G401.6 (cell line): ENCODE measurements at regions not wholly inside any gene's neighbourhood (a gene's known extent, or its start where the extent isn't known, plus 50 kb on each side); places are given as distances from the start of the nearest gene placed in this dataset.

ENCODE experiments used
- FAIRE-seq: peaks from 2 replicates; lab custom pipeline; 2012; peaks lifted over from hg19 to GRCh38; lab: Jason Lieb, UNC

- FAIRE-seq, result no peak
These were observed 263.2 kb downstream of the SEC23A start for GRCh38 chr14:38839694-38840365.

- no peak for FAIRE-seq
These were observed 264.1 kb downstream of the SEC23A start for GRCh38 chr14:38838979-38839323.

- FAIRE-seq, result no peak
These were observed 264.7 kb downstream of the SEC23A start for GRCh38 chr14:38838049-38838978.

GRCh38 chr14:38837343-38838048 lies 265.5 kb downstream of the SEC23A start:
- FAIRE-seq, result no peak

GRCh38 chr14:38836539-38836938 lies 266.5 kb downstream of the SEC23A start:
- no peak for FAIRE-seq

- FAIRE-seq, result no peak
These were observed 267.2 kb downstream of the SEC23A start for GRCh38 chr14:38835874-38836273.

GRCh38 chr14:38828183-38828827 lies 274.7 kb downstream of the SEC23A start:
- no peak for FAIRE-seq

- FAIRE-seq, result no peak
These were observed 278.3 kb downstream of the SEC23A start for GRCh38 chr14:38824706-38825105.

GRCh38 chr14:38818555-38818954 lies 284.5 kb downstream of the SEC23A start:
- FAIRE-seq, result no peak

- FAIRE-seq, result no peak
These were observed 294.1 kb downstream of the SEC23A start for GRCh38 chr14:38808734-38809455.

GRCh38 chr14:38799671-38800070 lies 303.4 kb downstream of the SEC23A start:
- no peak for FAIRE-seq

- FAIRE-seq, result no peak
These were observed 308.4 kb downstream of the SEC23A start for GRCh38 chr14:38794677-38795076.

- FAIRE-seq, result no peak
These were observed 311.2 kb downstream of the SEC23A start for GRCh38 chr14:38791862-38792261.

GRCh38 chr14:38790916-38791315 lies 312.1 kb downstream of the SEC23A start:
- FAIRE-seq, result no peak

- FAIRE-seq, result no peak
These were observed 313.2 kb downstream of the SEC23A start for GRCh38 chr14:38789805-38790204.

- FAIRE-seq, result no peak
These were observed 315.0 kb downstream of the SEC23A start for GRCh38 chr14:38788060-38788459.

GRCh38 chr14:38786921-38787320 lies 316.1 kb downstream of the SEC23A start:
- no peak for FAIRE-seq

GRCh38 chr14:38777401-38777800 lies 325.6 kb downstream of the SEC23A start:
- no peak for FAIRE-seq

- no peak for FAIRE-seq
These were observed 327.0 kb downstream of the SEC23A start for GRCh38 chr14:38775986-38776385.

GRCh38 chr14:38774162-38774561 lies 328.9 kb downstream of the SEC23A start:
- FAIRE-seq, result no peak

- no peak for FAIRE-seq
These were observed 332.8 kb downstream of the SEC23A start for GRCh38 chr14:38770251-38770650.

GRCh38 chr14:38762845-38763244 lies 340.2 kb downstream of the SEC23A start:
- FAIRE-seq, result no peak
